ENCODE measurements at regions not wholly inside any gene's neighbourhood (a gene's known extent, or its start where the extent isn't known, plus 50 kb on each side); places are given as distances from the start of the nearest gene placed in this dataset.

DNA sequence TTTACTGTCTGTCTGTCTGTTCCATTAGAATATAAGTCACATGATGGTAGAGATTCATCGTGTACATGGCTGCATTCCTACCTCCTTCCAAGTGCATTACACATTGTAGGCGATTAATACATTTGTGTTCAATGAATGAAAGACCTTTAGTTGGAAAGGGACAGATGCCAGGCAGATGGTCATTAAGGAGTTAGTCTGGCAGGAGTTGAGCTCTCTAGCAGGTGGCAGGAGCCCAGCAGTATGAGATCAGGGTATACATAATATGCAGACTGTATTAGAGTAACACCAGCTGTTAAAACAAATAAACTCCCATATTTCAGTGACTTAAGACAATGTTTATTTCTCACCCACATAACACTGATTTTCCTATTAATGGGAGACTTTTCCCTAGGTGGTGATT, 147.7 kb upstream of the LARGE1 start:
- CTCF ChIA-PET: no interaction called here
- POLR2A ChIA-PET: no interaction called here
- no peak overlapping the region for H3K27ac Mint-ChIP-seq
- H3K9me3 Mint-ChIP-seq: peaks cover under 1% of the 10 kb centered on the region
- H3K27me3 Mint-ChIP-seq: no peaks in the 10 kb centered on the region
- H3K4me3 Mint-ChIP-seq: no peak overlapping the region
- no peaks in the 10 kb centered on the region for H3K4me1 Mint-ChIP-seq (ENCODE audit: low read depth)
- intact Hi-C loops (cut with micrococcal nuclease): no loop called here
- no peaks in the 10 kb centered on the region for H3K36me3 Mint-ChIP-seq
- no peak for DNase-seq

GRCh38 chr22:34070051-34070450, 149.8 kb upstream of the LARGE1 start:
- POLR2A ChIA-PET: no interaction called here
- no peak for DNase-seq
- H3K36me3 Mint-ChIP-seq: no peaks in the 10 kb centered on the region
- intact Hi-C loops (cut with micrococcal nuclease): no loop called here
- H3K4me3 Mint-ChIP-seq: no peak overlapping the region
- H3K9me3 Mint-ChIP-seq: peaks cover 2% of the 10 kb centered on the region
- no peaks in the 10 kb centered on the region for H3K27me3 Mint-ChIP-seq
- no peak overlapping the region for H3K27ac Mint-ChIP-seq
- CTCF ChIA-PET: no interaction called here
- H3K4me1 Mint-ChIP-seq (ENCODE audit: low read depth): no peaks in the 10 kb centered on the region

- no peak overlapping the region for H3K4me3 Mint-ChIP-seq
- H3K36me3 Mint-ChIP-seq: no peaks in the 10 kb centered on the region
- DNase-seq: no peak
- intact Hi-C loops (cut with micrococcal nuclease): no loop called here
- ChIA-PET CTCF (no interaction called here), POLR2A (no interaction called here)
- H3K9me3 Mint-ChIP-seq: peaks cover 2% of the 10 kb centered on the region
- H3K27me3 Mint-ChIP-seq: no peaks in the 10 kb centered on the region
- H3K4me1 Mint-ChIP-seq (ENCODE audit: low read depth): no peaks in the 10 kb centered on the region
- no peak overlapping the region for H3K27ac Mint-ChIP-seq
Measured at GRCh38 chr22:34070531-34070930, 150.3 kb upstream of the LARGE1 start.

- Mint-ChIP-seq H3K27me3 (no peaks in the 10 kb centered on the region), H3K9me3 (peaks cover 2% of the 10 kb centered on the region), H3K4me1 (ENCODE audit: low read depth) (no peaks in the 10 kb centered on the region), H3K36me3 (no peaks in the 10 kb centered on the region), H3K4me3 (no peak overlapping the region), H3K27ac (no peak overlapping the region)
- POLR2A ChIA-PET: no interaction called here
- CTCF ChIA-PET: no interaction called here
- intact Hi-C loops (cut with micrococcal nuclease): no loop called here
- DNase-seq: no peak
Measured at GRCh38 chr22:34072585-34072984, 152.3 kb upstream of the LARGE1 start.

- no peak overlapping the region for H3K4me3 Mint-ChIP-seq
- H3K4me1 Mint-ChIP-seq (ENCODE audit: low read depth): no peaks in the 10 kb centered on the region
- H3K9me3 Mint-ChIP-seq: peaks cover 8% of the 10 kb centered on the region
- no peaks in the 10 kb centered on the region for H3K36me3 Mint-ChIP-seq
- CTCF ChIA-PET: no interaction called here
- POLR2A ChIA-PET: no interaction called here
- H3K27me3 Mint-ChIP-seq: no peaks in the 10 kb centered on the region
- DNase-seq: no peak
- intact Hi-C loops (cut with micrococcal nuclease): no loop called here
- H3K27ac Mint-ChIP-seq: no peak overlapping the region
Measured at GRCh38 chr22:34080433-34080832, 160.2 kb upstream of the LARGE1 start.

GRCh38 chr22:34096770-34097169, 176.5 kb upstream of the LARGE1 start:
- no peak overlapping the region for H3K27ac Mint-ChIP-seq
- H3K4me3 Mint-ChIP-seq: no peak overlapping the region
- no peaks in the 10 kb centered on the region for H3K27me3 Mint-ChIP-seq
- ChIA-PET POLR2A (no interaction called here), CTCF (no interaction called here)
- DNase-seq: no peak
- H3K9me3 Mint-ChIP-seq: peaks cover 32% of the 10 kb centered on the region
- H3K36me3 Mint-ChIP-seq: no peaks in the 10 kb centered on the region
- no peaks in the 10 kb centered on the region for H3K4me1 Mint-ChIP-seq (ENCODE audit: low read depth)
- intact Hi-C loops (cut with micrococcal nuclease): no loop called here

GRCh38 chr22:34099278-34099677, 179.0 kb upstream of the LARGE1 start:
- intact Hi-C loops (cut with micrococcal nuclease): no loop called here
- POLR2A ChIA-PET: no interaction called here
- CTCF ChIA-PET: no interaction called here
- no peak overlapping the region for H3K27ac Mint-ChIP-seq
- H3K36me3 Mint-ChIP-seq: no peaks in the 10 kb centered on the region
- H3K9me3 Mint-ChIP-seq: peaks cover 28% of the 10 kb centered on the region
- H3K4me1 Mint-ChIP-seq (ENCODE audit: low read depth): no peaks in the 10 kb centered on the region
- no peak overlapping the region for H3K4me3 Mint-ChIP-seq
- H3K27me3 Mint-ChIP-seq: no peaks in the 10 kb centered on the region
- no peak for DNase-seq

GRCh38 chr22:34102633-34103032, 182.4 kb upstream of the LARGE1 start:
- H3K4me1 Mint-ChIP-seq (ENCODE audit: low read depth): no peaks in the 10 kb centered on the region
- H3K36me3 Mint-ChIP-seq: no peaks in the 10 kb centered on the region
- intact Hi-C loops (cut with micrococcal nuclease): no loop called here
- no peak for DNase-seq
- no peaks in the 10 kb centered on the region for H3K27me3 Mint-ChIP-seq
- POLR2A ChIA-PET: no interaction called here
- H3K9me3 Mint-ChIP-seq: peaks cover 16% of the 10 kb centered on the region
- H3K27ac Mint-ChIP-seq: no peak overlapping the region
- no peak overlapping the region for H3K4me3 Mint-ChIP-seq
- CTCF ChIA-PET: interaction anchor here (0.6 kb wide), 1 partner anchor 800 kb away, joined by 3 read pairs; no protein-coding TSS in a partner anchor

DNA sequence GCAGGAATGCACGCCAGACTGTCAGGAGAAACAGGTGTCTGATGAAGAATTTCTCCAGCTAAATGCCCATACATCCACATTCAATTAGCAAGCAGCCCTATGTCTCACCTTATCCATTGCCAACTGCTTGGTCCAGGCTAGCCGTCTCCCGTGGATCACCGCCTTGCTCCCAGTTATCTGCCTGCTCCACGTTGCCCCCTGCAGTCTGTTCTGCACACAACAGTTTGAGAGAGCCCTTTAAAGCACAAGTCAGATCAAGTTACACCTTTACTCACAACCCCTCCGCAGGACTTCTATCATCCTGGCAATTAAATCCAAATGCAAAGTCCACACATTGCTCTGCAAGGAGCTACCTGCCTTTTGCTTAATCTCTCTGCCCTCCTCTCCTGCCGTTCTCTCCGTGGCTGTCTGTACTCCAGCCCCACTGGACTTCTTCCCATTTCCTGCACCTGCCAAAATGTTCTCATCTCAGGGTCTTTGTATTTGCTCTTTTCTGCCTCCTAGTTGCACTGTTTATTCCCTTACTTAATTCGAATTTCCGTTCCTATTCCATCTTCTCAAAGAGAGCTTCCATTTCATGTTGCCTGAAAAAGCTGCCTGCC, 185.3 kb upstream of the LARGE1 start:
- CTCF ChIA-PET: interaction anchor here (0.9 kb wide), 1 partner anchor 166 kb away, joined by 3 read pairs; no protein-coding TSS in a partner anchor
- H3K9me3 Mint-ChIP-seq: peaks cover 3% of the 10 kb centered on the region
- H3K4me1 Mint-ChIP-seq (ENCODE audit: low read depth): no peaks in the 10 kb centered on the region
- no peak overlapping the region for H3K4me3 Mint-ChIP-seq
- peak; percentile 37 for DNase-seq
- no peaks in the 10 kb centered on the region for H3K27me3 Mint-ChIP-seq
- H3K36me3 Mint-ChIP-seq: no peaks in the 10 kb centered on the region
- no peak overlapping the region for H3K27ac Mint-ChIP-seq
- POLR2A ChIA-PET: no interaction called here
- intact Hi-C loops (cut with micrococcal nuclease): no loop called here

DNA sequence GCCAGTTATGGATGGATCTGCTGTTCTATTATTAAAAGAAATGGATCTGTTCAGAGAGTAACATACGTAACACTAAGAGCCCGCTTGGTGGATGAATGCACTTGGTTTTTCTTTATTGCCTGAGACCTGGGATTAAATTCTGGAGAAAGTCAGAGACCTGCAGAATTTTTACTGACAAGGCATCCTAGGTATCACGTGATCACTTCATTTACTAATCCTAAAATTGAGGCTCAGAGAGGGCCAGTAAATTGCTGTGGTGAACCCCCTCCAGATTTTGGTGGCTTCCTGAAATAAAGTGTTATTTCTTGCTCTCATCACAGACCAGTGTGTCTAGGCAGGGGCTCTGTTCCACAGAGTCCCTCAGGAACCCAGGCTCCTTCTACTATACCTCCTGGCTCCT, 187.9 kb upstream of the LARGE1 start:
- CTCF ChIA-PET: no interaction called here
- intact Hi-C loops (cut with micrococcal nuclease): no loop called here

GRCh38 chr22:34111210-34111824, 191.0 kb upstream of the LARGE1 start:
- ChIA-PET POLR2A (no interaction called here), CTCF (interaction anchor here (1.2 to 1.5 kb wide), 4 partner anchors 17 to 810 kb away, joined by 3 to 5 read pairs (median 4); no protein-coding TSS in a partner anchor)
- Mint-ChIP-seq H3K4me3 (no peak overlapping the region), H3K9me3 (no peaks in the 10 kb centered on the region), H3K36me3 (no peaks in the 10 kb centered on the region), H3K27ac (no peak overlapping the region), H3K27me3 (no peaks in the 10 kb centered on the region), H3K4me1 (ENCODE audit: low read depth) (no peaks in the 10 kb centered on the region)
- intact Hi-C loops (cut with micrococcal nuclease): loop anchor here (2.0 kb wide), 1 partner anchor 189 kb away; no protein-coding TSS in a partner anchor
- peak; percentile 16 for DNase-seq

More for the DNA sequence above, 187.9 kb upstream of the LARGE1 start:
- POLR2A ChIA-PET: no interaction called here
- H3K27me3 Mint-ChIP-seq: no peaks in the 10 kb centered on the region
- H3K27ac Mint-ChIP-seq: no peak overlapping the region
- H3K36me3 Mint-ChIP-seq: no peaks in the 10 kb centered on the region
- peaks cover 3% of the 10 kb centered on the region for H3K9me3 Mint-ChIP-seq
- no peak for DNase-seq
- no peaks in the 10 kb centered on the region for H3K4me1 Mint-ChIP-seq (ENCODE audit: low read depth)
- no peak overlapping the region for H3K4me3 Mint-ChIP-seq

DNA sequence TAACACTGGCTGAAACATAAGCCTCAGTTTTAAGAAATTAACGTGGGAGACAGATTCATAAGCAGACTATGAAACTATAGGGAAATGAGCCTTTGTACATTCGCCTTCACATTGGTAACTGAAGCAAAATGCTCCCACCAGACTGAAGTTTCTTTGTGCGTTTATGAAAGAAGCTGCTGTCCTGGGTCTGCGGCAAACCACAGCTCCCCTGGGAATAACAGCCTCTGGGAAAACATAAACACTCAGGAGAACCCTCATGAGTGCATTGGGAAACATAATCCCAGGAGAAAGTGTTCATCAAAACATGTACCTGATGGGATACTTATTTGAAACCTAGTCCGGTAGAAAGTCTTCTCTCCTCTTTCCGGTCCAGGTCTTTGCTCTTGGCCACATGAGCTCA, 193.1 kb upstream of the LARGE1 start:
- Mint-ChIP-seq H3K4me3 (no peak overlapping the region), H3K9me3 (peaks cover 2% of the 10 kb centered on the region), H3K36me3 (no peaks in the 10 kb centered on the region), H3K4me1 (ENCODE audit: low read depth) (no peaks in the 10 kb centered on the region), H3K27me3 (no peaks in the 10 kb centered on the region), H3K27ac (no peak overlapping the region)
- ChIA-PET POLR2A (no interaction called here), CTCF (no interaction called here)
- no peak for DNase-seq
- intact Hi-C loops (cut with micrococcal nuclease): no loop called here

DNA sequence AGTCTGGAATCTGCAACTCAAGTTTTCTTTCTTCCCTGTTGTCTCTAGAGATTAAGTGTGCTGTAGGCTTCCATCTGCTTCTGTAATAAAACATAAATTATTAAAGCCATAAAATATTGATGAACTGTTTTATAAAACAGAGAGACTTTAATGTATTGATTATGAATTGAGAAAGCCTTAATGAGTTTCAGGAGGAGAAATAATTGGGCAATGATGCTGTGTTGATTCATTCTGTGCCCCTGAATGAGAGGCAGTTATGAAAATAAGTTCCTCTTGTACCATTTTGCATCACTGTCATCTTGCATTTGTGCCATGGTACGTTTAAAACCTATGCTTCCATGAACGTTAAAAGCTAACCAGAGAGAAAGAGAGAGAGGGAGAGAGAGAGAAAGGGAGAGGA, 194.1 kb upstream of the LARGE1 start:
- Mint-ChIP-seq H3K27me3 (no peaks in the 10 kb centered on the region), H3K9me3 (peaks cover 2% of the 10 kb centered on the region), H3K4me1 (ENCODE audit: low read depth) (no peaks in the 10 kb centered on the region), H3K36me3 (no peaks in the 10 kb centered on the region), H3K4me3 (no peak overlapping the region), H3K27ac (no peak overlapping the region)
- no peak for DNase-seq
- POLR2A ChIA-PET: no interaction called here
- intact Hi-C loops (cut with micrococcal nuclease): no loop called here
- CTCF ChIA-PET: no interaction called here
